WTC11 (cell line): ENCODE measurements at regions not wholly inside any gene's neighbourhood (a gene's known extent, or its start where the extent isn't known, plus 50 kb on each side); places are given as distances from the start of the nearest gene placed in this dataset.
A peak's percentile ranks its signal among the peaks of the same experiment; 100 is the strongest.

Experiments
- ATAC-seq: fragments of 200-7000 bp; cut with Tn5 transposase; 2 replicates; pipeline ENCODE4 v1.10.0; 2021; ENCODE audit warnings: mild to moderate bottlenecking, moderate library complexity
- CTCF ChIA-PET: fragments of 300-600 bp; sonication (Branson Sonifier 250); formaldehyde crosslinking; loops from one replicate; lab custom pipeline; 2021; ENCODE audit warnings: antibody characterized with exemption; lab: Charles Lee
- POLR2A ChIA-PET: fragments of 350-600 bp; sonication (Branson Sonifier 250); formaldehyde crosslinking; loops from one replicate; lab custom pipeline; 2021; ENCODE audit warnings: antibody characterized with exemption; lab: Charles Lee
- DNase-seq: peaks from one replicate; pipeline ENCODE4 v3.0.0; 2021; ENCODE audit warnings: low spot score
- H3K27ac Mint-ChIP-seq: 2 replicates; pipeline ENCODE4 v1.8.0; 2021; ENCODE audit warnings: mixed read lengths
- H3K27me3 Mint-ChIP-seq: 2 replicates; pipeline ENCODE4 v1.8.0; 2021; ENCODE audit warnings: low read depth, mild to moderate bottlenecking, moderate library complexity, mixed read lengths
- H3K36me3 Mint-ChIP-seq: 2 replicates; pipeline ENCODE4 v1.8.0; 2021; ENCODE audit warnings: mixed read lengths
- H3K4me1 Mint-ChIP-seq: 2 replicates; pipeline ENCODE4 v1.8.0; 2022; ENCODE audit warnings: mixed read lengths
- H3K4me3 Mint-ChIP-seq: 2 replicates; pipeline ENCODE4 v1.8.0; 2021; ENCODE audit warnings: mild to moderate bottlenecking, moderate library complexity, mixed read lengths
- H3K9me3 Mint-ChIP-seq: 2 replicates; pipeline ENCODE4 v1.8.0; 2021; ENCODE audit warnings: mixed read lengths
- ATF2 ChIP-seq: sonication (generic); formaldehyde crosslinking; IDR thresholded peaks from 2 replicates; pipeline ENCODE4 v1.8.1; 2022; ENCODE audit warnings: low read depth, missing genetic modification reagents, borderline replicate concordance
- CREB1 ChIP-seq: sonication (generic); formaldehyde crosslinking; IDR thresholded peaks from 2 replicates; pipeline ENCODE4 v1.8.0; 2023; ENCODE audit warnings: mild to moderate bottlenecking, missing genetic modification reagents
- CTCF ChIP-seq: fragments of 200-600 bp; IDR thresholded peaks from 2 replicates; pipeline ENCODE4 v1.8.0; 2022; ENCODE audit warnings: antibody characterized with exemption
- E2F1 ChIP-seq: sonication (generic); formaldehyde crosslinking; IDR thresholded peaks from 2 replicates; pipeline ENCODE4 v1.8.0; 2022; ENCODE audit warnings: mild to moderate bottlenecking, missing genetic modification reagents
- ESRRA ChIP-seq: sonication (generic); formaldehyde crosslinking; IDR thresholded peaks from 2 replicates; pipeline ENCODE4 v1.8.1; 2022; ENCODE audit warnings: mild to moderate bottlenecking, missing genetic modification reagents, borderline replicate concordance
- FOXP1 ChIP-seq: sonication (generic); formaldehyde crosslinking; IDR thresholded peaks from 2 replicates; pipeline ENCODE4 v1.8.0; 2022; ENCODE audit warnings: missing genetic modification reagents, mild to moderate bottlenecking, moderate library complexity, borderline replicate concordance
- FOXP4 ChIP-seq: sonication (generic); formaldehyde crosslinking; IDR thresholded peaks from 2 replicates; pipeline ENCODE4 v1.8.0; 2022; ENCODE audit warnings: mild to moderate bottlenecking, missing genetic modification reagents
- GRHL2 ChIP-seq: fragments of 250-450 bp; sonication (Bioruptor Pico); IDR thresholded peaks from 2 replicates; pipeline ENCODE4 v1.8.0; 2022; ENCODE audit warnings: mild to moderate bottlenecking, moderate library complexity; ENCODE audit not compliant: insufficient replicate concordance, severe bottlenecking
- HMGA2 ChIP-seq: fragments of 250-450 bp; sonication (Bioruptor Pico); IDR thresholded peaks from 2 replicates; pipeline ENCODE4 v1.4.0; 2021; ENCODE audit warnings: mild to moderate bottlenecking, moderate library complexity
- HMGXB4 ChIP-seq: sonication (generic); formaldehyde crosslinking; IDR thresholded peaks from 2 replicates; pipeline ENCODE4 v1.8.1; 2023; ENCODE audit warnings: mild to moderate bottlenecking, moderate library complexity, missing genetic modification reagents
- IRF2 ChIP-seq: sonication (generic); formaldehyde crosslinking; IDR thresholded peaks from 2 replicates; pipeline ENCODE4 v1.8.0; 2022; ENCODE audit warnings: low read depth, missing genetic modification reagents, borderline replicate concordance
- KAT7 ChIP-seq: sonication (generic); formaldehyde crosslinking; IDR thresholded peaks from 2 replicates; pipeline ENCODE4 v1.8.1; 2023; ENCODE audit warnings: missing genetic modification reagents, mild to moderate bottlenecking, borderline replicate concordance
- MLX ChIP-seq: sonication (generic); formaldehyde crosslinking; IDR thresholded peaks from 2 replicates; pipeline ENCODE4 v1.8.1; 2023; ENCODE audit warnings: mild to moderate bottlenecking, missing genetic modification reagents, moderate library complexity
- NR1H2 ChIP-seq: sonication (generic); formaldehyde crosslinking; IDR thresholded peaks from 2 replicates; pipeline ENCODE4 v1.9.0; 2021; ENCODE audit warnings: mild to moderate bottlenecking, moderate library complexity, missing genetic modification reagents
- NR3C1 ChIP-seq: sonication (generic); formaldehyde crosslinking; conservative IDR thresholded peaks from 2 replicates; pipeline ENCODE4 v1.8.1; 2023; ENCODE audit warnings: low read depth, mild to moderate bottlenecking, missing genetic modification reagents
- SMAD3 ChIP-seq: sonication (generic); formaldehyde crosslinking; IDR thresholded peaks from 2 replicates; pipeline ENCODE4 v1.8.0; 2022; ENCODE audit warnings: missing genetic modification reagents, mild to moderate bottlenecking, borderline replicate concordance
- SMAD4 ChIP-seq: sonication (generic); formaldehyde crosslinking; IDR thresholded peaks from 2 replicates; pipeline ENCODE4 v1.8.0; 2022; ENCODE audit warnings: mild to moderate bottlenecking, missing genetic modification reagents
- SP1 ChIP-seq: sonication (generic); formaldehyde crosslinking; conservative IDR thresholded peaks from 2 replicates; pipeline ENCODE4 v1.8.1; 2022; ENCODE audit warnings: missing genetic modification reagents
- TP53 ChIP-seq: sonication (generic); formaldehyde crosslinking; IDR thresholded peaks from 2 replicates; pipeline ENCODE4 v1.8.1; 2023; ENCODE audit warnings: mild to moderate bottlenecking, missing genetic modification reagents
- ZNF425 ChIP-seq: fragments of 250-450 bp; sonication (Bioruptor Pico); conservative IDR thresholded peaks from 2 replicates; pipeline ENCODE4 v1.9.0; 2021; ENCODE audit warnings: mild to moderate bottlenecking
- ZNF512 ChIP-seq: sonication (generic); formaldehyde crosslinking; IDR thresholded peaks from 2 replicates; pipeline ENCODE4 v1.8.1; 2022; ENCODE audit warnings: missing genetic modification reagents, borderline replicate concordance
- ZNF671 ChIP-seq: fragments of 250-450 bp; sonication (Bioruptor Pico); IDR thresholded peaks from 2 replicates; pipeline ENCODE4 v1.8.0; 2021; ENCODE audit warnings: mild to moderate bottlenecking

GRCh38 chr15:35198197-35198596 lies 113.1 kb upstream of the NANOGP8 start:
- ATAC-seq, result no peak
- no peak overlapping the region for H3K27ac Mint-ChIP-seq
- DNase-seq, result no peak
- CTCF ChIA-PET, result no interaction called here
- peaks cover 31% of the 10 kb centered on the region for H3K4me1 Mint-ChIP-seq
- H3K27me3 Mint-ChIP-seq, result no peaks in the 10 kb centered on the region
- POLR2A ChIA-PET, result no interaction called here
- H3K4me3 Mint-ChIP-seq, result no peak overlapping the region
- peaks cover 5% of the 10 kb centered on the region for H3K36me3 Mint-ChIP-seq
- TF ChIP-seq GRHL2 (CRISPR knock-in tag) (no peak), ESRRA (no peak), ZNF671 (no peak), IRF2 (no peak), MLX (CRISPR knock-in tag) (no peak), SMAD4 (no peak), SMAD3 (CRISPR knock-in tag) (no peak), ZNF425 (CRISPR knock-in tag) (no peak), HMGXB4 (CRISPR knock-in tag) (no peak), HMGA2 (no peak), CTCF (no peak), NR3C1 (CRISPR knock-in tag) (no peak), ATF2 (CRISPR knock-in tag) (no peak), FOXP1 (no peak)
- H3K9me3 Mint-ChIP-seq, result peaks cover 13% of the 10 kb centered on the region

GRCh38 chr15:35197754-35198153 lies 112.7 kb upstream of the NANOGP8 start:
- no peak overlapping the region for H3K4me3 Mint-ChIP-seq
- ATAC-seq, result no peak
- peaks cover 8% of the 10 kb centered on the region for H3K36me3 Mint-ChIP-seq
- H3K27me3 Mint-ChIP-seq, result no peaks in the 10 kb centered on the region
- H3K9me3 Mint-ChIP-seq, result peaks cover 17% of the 10 kb centered on the region
- POLR2A ChIA-PET, result no interaction called here
- H3K4me1 Mint-ChIP-seq, result peaks cover 31% of the 10 kb centered on the region
- CTCF ChIA-PET, result no interaction called here
- DNase-seq, result no peak
- H3K27ac Mint-ChIP-seq, result peak overlapping the region; percentile 41; the same call in 1 of the 2 replicates
- no peak for TF ChIP-seq SMAD4
- TF ChIP-seq KAT7 (CRISPR knock-in tag), result no peak
- TF ChIP-seq FOXP4 (CRISPR knock-in tag), result no peak
- no peak for TF ChIP-seq E2F1 (CRISPR knock-in tag)
- TF ChIP-seq CREB1 (CRISPR knock-in tag), result no peak
- TF ChIP-seq HMGA2, result no peak
- TF ChIP-seq ZNF512 (CRISPR knock-in tag), result no peak
- no peak for TF ChIP-seq NR1H2 (CRISPR knock-in tag)
- TF ChIP-seq TP53 (CRISPR knock-in tag), result no peak
- TF ChIP-seq SP1 (CRISPR knock-in tag), result no peak
